NOMO-1 treated with dmso at 0.1 percent for 144 hours (cell line): ENCODE measurements at regions not wholly inside any gene's neighbourhood (a gene's known extent, or its start where the extent isn't known, plus 50 kb on each side); places are given as distances from the start of the nearest gene placed in this dataset.
"Not testable (repeated sequence)": the region's sequence is repeated elsewhere in the genome, so short reads cannot be mapped to it uniquely, and the experiment has no call there.

Experiments
- DNase-seq: peaks from one replicate; lab custom pipeline; 2025; ENCODE audit not compliant: unreplicated experiment; lab: John Stamatoyannopoulos, UW

GRCh38 chr6:65997539-65997938, 290.5 kb upstream of the EYS start:
- no peak for DNase-seq

GRCh38 chr6:65996096-65996495, 289.1 kb upstream of the EYS start:
- DNase-seq: no peak

- no peak for DNase-seq
Measured at GRCh38 chr6:65989676-65990075, 282.6 kb upstream of the EYS start.

GRCh38 chr6:65988006-65988405, 281.0 kb upstream of the EYS start:
- no peak for DNase-seq

- no peak for DNase-seq
Measured at GRCh38 chr6:65984089-65984488, 277.1 kb upstream of the EYS start.

- DNase-seq: no peak
Measured at GRCh38 chr6:65979120-65979519, 272.1 kb upstream of the EYS start.

- not testable (repeated sequence) for DNase-seq
Measured at GRCh38 chr6:65971252-65971651, 264.2 kb upstream of the EYS start.

GRCh38 chr6:65964261-65964660, 257.2 kb upstream of the EYS start:
- no peak for DNase-seq

- DNase-seq: no peak
Measured at GRCh38 chr6:65955034-65955433, 248.0 kb upstream of the EYS start.

GRCh38 chr6:65948062-65948461, 241.0 kb upstream of the EYS start:
- DNase-seq: no peak

GRCh38 chr6:65943548-65943947, 236.5 kb upstream of the EYS start:
- DNase-seq: no peak

GRCh38 chr6:65943051-65943450, 236.0 kb upstream of the EYS start:
- DNase-seq: no peak

GRCh38 chr6:65938000-65938399, 231.0 kb upstream of the EYS start:
- no peak for DNase-seq

GRCh38 chr6:65935412-65935811, 228.4 kb upstream of the EYS start:
- no peak for DNase-seq

GRCh38 chr6:65933390-65933789, 226.4 kb upstream of the EYS start:
- no peak for DNase-seq

GRCh38 chr6:65927141-65927540, 220.1 kb upstream of the EYS start:
- DNase-seq: no peak

- no peak for DNase-seq
Measured at GRCh38 chr6:65924411-65924810, 217.4 kb upstream of the EYS start.

- DNase-seq: no peak
Measured at GRCh38 chr6:65922049-65922448, 215.0 kb upstream of the EYS start.

- no peak for DNase-seq
Measured at GRCh38 chr6:65908065-65908464, 201.0 kb upstream of the EYS start.

- DNase-seq: no peak
Measured at GRCh38 chr6:65903992-65904391, 197.0 kb upstream of the EYS start.

- no peak for DNase-seq
Measured at GRCh38 chr6:65900928-65901327, 193.9 kb upstream of the EYS start.

- DNase-seq: no peak
Measured at GRCh38 chr6:65896140-65896539, 189.1 kb upstream of the EYS start.

- DNase-seq: no peak
Measured at GRCh38 chr6:65876668-65877067, 169.6 kb upstream of the EYS start.

- DNase-seq: no peak
Measured at GRCh38 chr6:65852369-65852852, 145.4 kb upstream of the EYS start.
